ENCODE measurements at regions not wholly inside any gene's neighbourhood (a gene's known extent, or its start where the extent isn't known, plus 50 kb on each side); places are given as distances from the start of the nearest gene placed in this dataset.

GRCh38 chr6:16003197-16003491 lies 125.7 kb upstream of the MYLIP start:
- intact Hi-C loops (cut with DNase I): no loop called here
- WGBS, 3 donors: 93 to 96% (median 95%) methylated on average over 2 of the region's 2 CpGs

GRCh38 chr6:16002332-16003196 lies 126.3 kb upstream of the MYLIP start:
- H3K36me3 ChIP-seq: no peaks in the 10 kb centered on the region
- H3K4me3 ChIP-seq: no peak overlapping the region
- no peaks in the 10 kb centered on the region for H3K4me1 ChIP-seq (ENCODE audit: insufficient read depth)
- WGBS, 3 donors: 88 to 95% (median 94%) methylated on average over 14 of the region's 14 CpGs
- TF ChIP-seq POLR2A (IDR thresholded peaks at IDR 0.05) (no peak), EP300 (IDR thresholded peaks at IDR 0.05) (no peak), CTCF (IDR thresholded peaks at IDR 0.05) (no peak)
- no peaks in the 10 kb centered on the region for H3K9me3 ChIP-seq
- no peak overlapping the region for H3K27ac ChIP-seq
- DNase-seq: no peak
- no peaks in the 10 kb centered on the region for H3K27me3 ChIP-seq
- intact Hi-C loops (cut with DNase I): no loop called here

More at GRCh38 chr6:16003197-16003491, 125.7 kb upstream of the MYLIP start:
- TF ChIP-seq CTCF (IDR thresholded peaks at IDR 0.05) (no peak), EP300 (IDR thresholded peaks at IDR 0.05) (no peak), POLR2A (IDR thresholded peaks at IDR 0.05) (no peak)
- no peak for DNase-seq
- H3K36me3 ChIP-seq: no peaks in the 10 kb centered on the region
- no peaks in the 10 kb centered on the region for H3K4me1 ChIP-seq (ENCODE audit: insufficient read depth)
- H3K27me3 ChIP-seq: no peaks in the 10 kb centered on the region
- H3K4me3 ChIP-seq: no peak overlapping the region
- H3K9me3 ChIP-seq: no peaks in the 10 kb centered on the region
- H3K27ac ChIP-seq: no peak overlapping the region

DNA sequence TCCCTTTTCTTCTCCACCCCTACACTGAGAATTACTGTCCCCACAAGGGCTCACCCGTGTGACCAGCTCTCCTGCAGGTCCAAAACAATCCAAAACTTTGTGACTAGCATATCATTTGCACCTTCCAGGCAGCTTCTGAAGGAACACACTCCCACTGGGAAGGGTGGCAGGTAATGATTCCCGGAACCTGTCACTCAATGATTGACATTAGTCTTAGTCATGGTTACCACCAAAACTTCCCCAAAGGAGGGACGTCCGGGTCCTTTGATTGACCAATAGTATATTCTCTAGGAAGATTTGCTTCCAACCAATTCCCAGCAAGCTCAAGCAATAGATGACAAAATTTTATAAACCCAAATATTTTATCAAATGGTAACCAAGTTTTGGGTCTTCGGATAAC lies 127.7 kb upstream of the MYLIP start:
- TF ChIP-seq EP300 (IDR thresholded peaks at IDR 0.05): no peak
- no peak for TF ChIP-seq POLR2A (IDR thresholded peaks at IDR 0.05)
- no peak for TF ChIP-seq CTCF (IDR thresholded peaks at IDR 0.05)
- Histone ChIP-seq H3K4me3 (no peak overlapping the region), H3K27me3 (no peaks in the 10 kb centered on the region), H3K27ac (no peak overlapping the region), H3K9me3 (no peaks in the 10 kb centered on the region), H3K36me3 (no peaks in the 10 kb centered on the region), H3K4me1 (ENCODE audit: insufficient read depth) (no peaks in the 10 kb centered on the region)
- DNase-seq: no peak
- WGBS, 3 donors: 93 to 98% (median 94%) methylated on average over 5 of the region's 5 CpGs
- intact Hi-C loops (cut with DNase I): no loop called here

- 94 to 96% (median 95%) methylated on average over 4 of the region's 4 CpGs for WGBS, 3 donors
- intact Hi-C loops (cut with DNase I): no loop called here
- H3K4me1 ChIP-seq (ENCODE audit: insufficient read depth): peaks cover 5% of the 10 kb centered on the region
Measured at GRCh38 chr6:15999201-15999600, 129.7 kb upstream of the MYLIP start.

More at GRCh38 chr6:15999201-15999600, 129.7 kb upstream of the MYLIP start:
- no peaks in the 10 kb centered on the region for H3K9me3 ChIP-seq
- DNase-seq: no peak
- TF ChIP-seq POLR2A (IDR thresholded peaks at IDR 0.05) (no peak), CTCF (IDR thresholded peaks at IDR 0.05) (no peak), EP300 (IDR thresholded peaks at IDR 0.05) (no peak)
- H3K27me3 ChIP-seq: no peaks in the 10 kb centered on the region
- H3K4me3 ChIP-seq: no peak overlapping the region
- H3K36me3 ChIP-seq: no peaks in the 10 kb centered on the region
- H3K27ac ChIP-seq: no peak overlapping the region

Measured in ovary (tissue), 7 donors.